ENCODE measurements at regions not wholly inside any gene's neighbourhood (a gene's known extent, or its start where the extent isn't known, plus 50 kb on each side); places are given as distances from the start of the nearest gene placed in this dataset.
"Not testable (repeated sequence)": the region's sequence is repeated elsewhere in the genome, so short reads cannot be mapped to it uniquely, and the experiment has no call there.

DNA sequence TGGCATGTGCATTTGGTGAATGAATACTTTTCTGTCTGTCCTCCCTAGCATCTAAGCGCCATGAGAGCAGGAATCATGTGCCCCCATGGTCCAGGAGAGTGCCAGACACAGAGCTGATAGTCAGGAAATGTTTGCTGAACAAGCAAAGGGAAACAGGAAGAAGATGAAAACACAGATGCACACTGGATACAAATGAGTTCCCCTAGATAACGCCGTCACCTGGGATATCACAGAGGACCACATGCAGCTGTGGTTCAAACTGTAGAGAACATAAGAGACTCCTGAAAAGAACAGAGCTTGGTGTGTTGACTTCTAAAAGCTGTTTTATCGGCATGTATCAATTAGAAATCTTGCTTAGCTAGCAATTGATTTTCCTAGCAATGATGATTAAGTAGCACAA lies 293.7 kb downstream of the BTBD3 start:
- no peak for DNase-seq

- no peak for DNase-seq
These were observed 299.7 kb downstream of the BTBD3 start for GRCh38 chr20:12217382-12217781.

- DNase-seq, result no peak
These were observed 302.1 kb downstream of the BTBD3 start for GRCh38 chr20:12219798-12220197.

- no peak for DNase-seq
These were observed 305.4 kb downstream of the BTBD3 start for GRCh38 chr20:12223057-12223456.

DNA sequence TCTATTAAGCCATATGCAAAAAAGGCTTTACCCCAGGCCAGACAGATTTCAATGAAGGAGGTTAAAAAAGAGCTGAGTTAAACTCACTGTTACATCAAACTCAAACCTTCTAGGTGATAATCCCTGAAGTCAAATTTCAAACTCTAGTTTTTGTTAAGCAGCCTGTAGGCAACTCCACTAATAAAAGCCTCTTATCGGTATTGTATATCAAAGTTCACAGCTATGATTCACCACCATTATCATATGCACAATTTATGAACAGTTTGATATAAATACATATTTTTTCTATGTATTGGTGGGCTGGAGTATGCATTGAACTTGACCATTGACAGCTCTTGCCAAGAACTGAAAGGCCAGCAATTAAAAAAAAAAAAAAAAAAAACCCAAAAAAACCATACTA lies 308.2 kb downstream of the BTBD3 start:
- DNase-seq, result no peak

DNA sequence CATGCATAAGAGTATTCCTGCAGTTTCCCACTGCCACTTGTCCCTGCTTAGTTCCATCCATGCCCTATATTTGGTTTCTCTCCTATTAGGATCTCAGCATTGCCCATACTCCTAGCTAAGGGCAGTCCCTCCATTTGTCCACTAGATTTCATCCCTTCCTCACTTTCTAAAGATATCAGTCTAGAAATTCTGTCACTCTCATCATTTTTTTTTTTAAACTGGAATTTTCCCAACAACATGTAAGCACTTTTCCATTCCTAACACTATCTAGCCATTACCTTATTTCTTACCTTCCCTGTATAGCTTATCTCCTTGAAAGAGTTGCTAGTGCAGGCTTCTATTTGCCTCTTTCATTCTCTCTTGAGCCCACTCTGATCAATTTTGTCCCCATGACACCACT lies 312.2 kb downstream of the BTBD3 start:
- DNase-seq, result no peak

GRCh38 chr20:12237772-12238171 lies 320.1 kb downstream of the BTBD3 start:
- no peak for DNase-seq

GRCh38 chr20:12241065-12241464 lies 323.4 kb downstream of the BTBD3 start:
- no peak for DNase-seq

GRCh38 chr20:12243327-12243726 lies 325.6 kb downstream of the BTBD3 start:
- no peak for DNase-seq

GRCh38 chr20:12248481-12248880 lies 330.8 kb downstream of the BTBD3 start:
- no peak for DNase-seq

DNA sequence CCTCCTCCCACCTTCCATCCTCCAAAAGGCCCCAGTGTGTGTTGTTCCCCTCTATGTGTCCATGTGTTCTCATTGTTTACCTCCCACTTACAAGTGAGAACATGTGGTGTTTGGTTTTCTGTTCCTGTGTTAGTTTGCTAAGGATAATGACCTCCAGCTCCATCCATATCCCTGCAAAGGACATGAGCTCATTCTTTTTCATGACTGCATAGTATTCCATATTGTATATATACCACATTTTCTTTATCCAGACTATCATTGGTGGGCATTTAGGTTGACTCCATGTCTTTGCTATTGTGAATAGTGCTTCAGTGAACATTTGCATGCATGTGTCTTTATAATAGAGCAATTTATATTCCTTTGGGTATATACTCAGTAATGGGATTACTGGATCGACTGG lies 333.0 kb downstream of the BTBD3 start:
- not testable (repeated sequence) for DNase-seq

DNA sequence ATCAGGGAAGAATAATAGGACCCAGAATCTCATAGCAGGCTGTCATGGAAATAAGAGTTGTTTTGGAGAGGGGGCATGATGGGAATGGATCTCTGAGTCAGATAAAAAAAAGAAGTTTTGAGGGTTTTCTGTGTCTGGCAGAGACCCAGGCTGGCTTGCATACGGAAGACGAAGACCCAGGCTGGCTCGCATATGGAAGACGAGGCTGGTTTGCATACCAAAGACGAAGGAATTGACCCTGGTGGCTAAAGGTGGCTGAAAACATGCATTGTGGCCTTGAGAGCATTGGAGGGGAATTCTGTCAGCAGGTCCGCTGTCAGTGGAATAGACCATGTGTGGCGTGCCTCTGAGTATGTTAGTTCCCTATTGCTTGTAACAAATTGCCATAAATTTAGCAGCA lies 335.1 kb downstream of the BTBD3 start:
- DNase-seq, result no peak

DNA sequence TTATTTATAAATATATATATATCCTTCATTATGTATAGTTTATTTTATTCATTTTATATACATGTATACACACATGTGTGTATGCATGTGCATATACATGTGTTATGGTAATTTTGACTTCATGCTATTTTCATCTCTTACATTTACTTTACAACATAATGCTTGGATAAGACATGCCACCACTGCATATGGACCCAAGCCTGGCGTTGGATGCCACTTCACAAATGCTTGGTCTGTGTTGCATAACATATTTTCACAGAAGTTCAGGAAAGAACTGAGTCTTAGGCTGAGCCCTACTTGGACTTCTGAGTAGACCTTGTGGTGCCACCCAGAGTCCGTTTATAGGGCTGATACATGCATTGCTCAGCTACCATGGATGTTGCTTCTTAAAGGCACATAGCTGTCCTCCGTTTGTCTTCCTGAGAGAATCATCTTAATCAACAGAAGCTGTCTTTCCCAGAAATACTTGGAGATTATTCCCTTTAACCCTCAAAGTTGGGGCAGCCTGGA lies 337.8 kb downstream of the BTBD3 start:
- no peak for DNase-seq

GRCh38 chr20:12256806-12257205 lies 339.1 kb downstream of the BTBD3 start:
- no peak for DNase-seq

- no peak for DNase-seq
These were observed 345.1 kb downstream of the BTBD3 start for GRCh38 chr20:12262747-12263146.

GRCh38 chr20:12264711-12265110 lies 347.0 kb downstream of the BTBD3 start:
- DNase-seq, result no peak

DNA sequence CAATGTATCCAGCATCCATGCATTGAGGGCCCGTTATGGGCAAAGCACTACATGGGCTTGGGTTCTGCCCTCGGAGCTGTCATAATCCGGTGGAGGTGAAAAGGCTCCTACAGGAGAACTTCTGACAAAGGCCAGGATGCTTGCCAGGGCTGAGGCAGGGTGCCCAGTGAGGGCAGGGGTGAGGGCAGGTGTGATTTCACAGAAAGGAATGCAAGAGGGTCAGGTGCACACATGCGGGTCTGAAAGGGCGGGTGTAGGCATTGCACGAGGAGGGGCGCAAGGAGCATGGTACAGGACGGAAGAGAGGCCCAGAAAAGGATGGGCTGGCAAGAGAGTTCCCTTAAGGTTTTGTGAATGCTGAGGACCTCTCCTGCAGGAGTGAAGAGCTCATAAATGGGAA lies 348.0 kb downstream of the BTBD3 start:
- no peak for DNase-seq

DNA sequence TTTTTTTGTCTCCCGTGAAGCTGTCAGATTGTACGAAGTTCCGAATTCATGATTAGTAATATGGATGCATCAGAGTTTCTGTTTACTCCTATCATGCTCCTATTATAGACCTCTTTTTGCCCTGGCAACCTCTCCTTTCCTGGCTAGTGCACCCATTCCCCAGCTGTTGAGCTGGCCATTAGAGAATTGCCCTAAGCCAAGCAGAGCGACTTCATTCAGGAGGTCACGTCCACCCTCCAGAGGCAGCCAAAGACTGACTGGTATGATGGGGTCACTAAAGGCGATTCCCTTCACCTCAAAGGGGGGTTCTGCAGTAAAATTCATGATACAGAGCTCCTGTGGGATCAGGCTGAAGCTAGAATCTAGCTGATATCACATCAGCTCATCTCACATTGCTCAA lies 351.9 kb downstream of the BTBD3 start:
- no peak for DNase-seq

GRCh38 chr20:12270863-12271262 lies 353.2 kb downstream of the BTBD3 start:
- no peak for DNase-seq

DNA sequence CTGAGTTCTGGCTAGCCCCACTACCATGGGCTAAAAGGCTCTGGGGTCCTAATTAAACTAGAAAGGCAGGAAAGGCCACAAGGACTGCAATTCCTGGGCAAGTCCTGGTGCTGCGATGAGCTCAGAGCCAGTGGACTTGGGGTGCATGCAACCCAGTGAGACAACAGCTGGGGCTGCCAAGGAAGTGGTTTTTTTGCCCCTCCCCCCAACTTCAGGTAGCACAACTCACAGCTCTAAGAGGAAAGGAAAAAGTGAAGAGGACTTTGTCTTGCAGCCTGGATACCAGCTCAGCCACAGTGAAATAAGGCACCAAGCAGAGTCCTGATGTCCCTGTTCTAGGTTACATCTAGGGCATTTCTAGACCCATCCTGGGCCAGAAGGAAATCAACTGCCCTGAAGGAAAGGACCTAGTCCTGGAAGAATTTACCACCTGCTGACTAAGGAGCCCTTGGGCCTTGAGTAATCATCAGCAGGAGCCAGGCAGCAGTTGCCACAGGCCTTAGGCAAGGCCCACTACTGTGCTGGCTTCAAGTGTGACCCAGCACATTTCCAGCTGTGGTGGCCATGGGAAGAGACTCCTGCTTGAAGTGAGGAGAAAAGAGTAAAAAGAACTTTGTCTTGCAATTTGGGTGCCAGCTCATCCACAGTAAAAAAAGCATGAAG lies 358.4 kb downstream of the BTBD3 start:
- no peak for DNase-seq

- DNase-seq, result no peak
These were observed 369.9 kb downstream of the BTBD3 start for GRCh38 chr20:12287575-12287974.

GRCh38 chr20:12289465-12289864 lies 371.8 kb downstream of the BTBD3 start:
- DNase-seq, result no peak

DNA sequence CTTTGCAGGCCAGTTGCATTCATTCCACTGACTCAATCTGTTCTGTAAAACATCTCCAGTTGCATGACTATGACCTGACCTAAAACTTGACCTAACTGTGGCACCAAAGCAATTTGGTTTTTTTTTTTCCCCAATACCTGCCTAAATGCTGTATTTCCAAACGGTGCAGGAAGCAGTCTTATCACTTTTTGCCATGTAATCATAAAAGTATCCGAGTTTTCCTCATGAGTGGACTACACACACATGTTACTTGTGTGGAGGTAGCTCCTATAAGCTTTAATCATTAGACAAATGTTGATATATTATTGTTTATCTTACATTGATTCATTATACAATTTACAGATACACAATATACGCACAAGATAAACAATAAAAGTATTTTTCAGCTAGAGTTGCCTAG lies 373.7 kb downstream of the BTBD3 start:
- no peak for DNase-seq

- no peak for DNase-seq
These were observed 376.2 kb downstream of the BTBD3 start for GRCh38 chr20:12293900-12294299.

GRCh38 chr20:12294678-12295077 lies 377.0 kb downstream of the BTBD3 start:
- DNase-seq, result no peak

Measured in stimulated activated CD4-positive, alpha-beta T cell treated with anti-CD3 and anti-CD28 coated beads, Interleukin-4, amount 100 ng/mL, for 24 hours (primary cell).